WERI-Rb-1 (cell line): ENCODE measurements at regions not wholly inside any gene's neighbourhood (a gene's known extent, or its start where the extent isn't known, plus 50 kb on each side); places are given as distances from the start of the nearest gene placed in this dataset.

Experiments
- DNase-seq: peaks from one replicate; pipeline ENCODE4 v3.0.0-alpha.2; 2020
- H3K27ac ChIP-seq: fragments of 250-450 bp; sonication (Bioruptor Pico); 2 replicates; pipeline ENCODE4 v1.5.1; 2020; ENCODE audit warnings: mild to moderate bottlenecking, moderate library complexity
- H3K27me3 ChIP-seq: fragments of 250-450 bp; sonication (Bioruptor Pico); 2 replicates; pipeline ENCODE4 v1.5.1; 2021; ENCODE audit warnings: mild to moderate bottlenecking, low read depth, moderate library complexity; ENCODE audit not compliant: insufficient read depth, severe bottlenecking
- H3K36me3 ChIP-seq: fragments of 250-450 bp; sonication (Bioruptor Pico); 2 replicates; pipeline ENCODE4 v1.5.1; 2020; ENCODE audit warnings: mild to moderate bottlenecking, moderate library complexity
- H3K4me3 ChIP-seq: 2 replicates; pipeline ENCODE4 v1.5.1; 2011; ENCODE audit warnings: low read depth, mild to moderate bottlenecking, control low read depth, low read length
- H3K9me3 ChIP-seq: fragments of 250-450 bp; sonication (Bioruptor Pico); 2 replicates; pipeline ENCODE4 v1.5.1; 2021; ENCODE audit warnings: mild to moderate bottlenecking, moderate library complexity; ENCODE audit not compliant: severe bottlenecking
- CTCF ChIP-seq: IDR thresholded peaks from 2 replicates; pipeline ENCODE4 v1.5.1; 2011; ENCODE audit warnings: low read depth, mild to moderate bottlenecking, control low read depth, inconsistent platforms, low read length

GRCh38 chr3:31431321-31431720 lies 101.4 kb upstream of the STT3B start:
- Histone ChIP-seq H3K9me3 (no peaks in the 10 kb centered on the region), H3K27me3 (no peaks in the 10 kb centered on the region), H3K27ac (no peak overlapping the region), H3K4me3 (no peak overlapping the region), H3K36me3 (no peaks in the 10 kb centered on the region)
- DNase-seq = no peak
- TF ChIP-seq CTCF = no peak

DNA sequence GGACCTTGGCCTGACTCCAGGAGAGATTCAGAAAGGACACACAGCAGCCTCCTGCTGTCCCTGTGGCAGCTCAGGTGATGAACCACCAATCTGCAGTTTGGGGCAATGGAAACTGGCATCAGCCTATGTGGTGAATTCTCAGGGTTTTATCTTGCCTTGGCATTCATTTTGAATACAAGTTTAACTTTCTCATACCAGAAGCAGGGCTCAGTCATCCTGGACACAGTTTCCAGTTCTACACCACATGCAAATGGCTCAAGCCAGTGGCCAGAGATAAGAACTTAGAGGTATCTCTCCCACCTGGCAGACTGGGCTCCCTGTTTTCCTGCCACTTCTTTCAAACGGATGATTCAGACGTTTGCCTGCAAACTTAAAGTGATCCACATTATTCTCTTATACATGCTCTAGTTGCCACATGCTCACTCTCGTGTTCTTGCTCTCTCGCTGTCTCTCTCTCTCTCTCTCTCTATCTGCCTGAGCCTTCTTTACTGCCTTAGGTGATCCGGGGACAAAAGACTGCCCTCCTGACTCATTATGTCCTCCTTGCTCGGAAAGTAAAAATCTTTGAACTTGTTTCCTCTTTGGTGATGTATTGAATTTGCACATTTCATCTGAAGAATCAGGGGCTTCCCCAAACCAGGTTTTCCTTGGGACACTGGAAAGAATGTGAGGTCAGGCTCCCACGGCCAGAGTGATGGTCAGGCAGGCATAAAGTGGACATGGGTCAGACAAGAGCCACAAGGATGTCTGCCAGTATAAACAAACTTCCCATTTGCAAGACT lies 99.6 kb upstream of the STT3B start:
- Histone ChIP-seq H3K4me3 (no peak overlapping the region), H3K27ac (no peak overlapping the region), H3K36me3 (no peaks in the 10 kb centered on the region), H3K9me3 (peaks cover 6% of the 10 kb centered on the region), H3K27me3 (no peaks in the 10 kb centered on the region)
- TF ChIP-seq CTCF = no peak
- DNase-seq = no peak

GRCh38 chr3:31433679-31433992 lies 99.1 kb upstream of the STT3B start:
- Histone ChIP-seq H3K27me3 (no peaks in the 10 kb centered on the region), H3K27ac (no peak overlapping the region), H3K4me3 (no peak overlapping the region), H3K9me3 (peaks cover 6% of the 10 kb centered on the region), H3K36me3 (no peaks in the 10 kb centered on the region)
- no peak for TF ChIP-seq CTCF
- DNase-seq = no peak

DNA sequence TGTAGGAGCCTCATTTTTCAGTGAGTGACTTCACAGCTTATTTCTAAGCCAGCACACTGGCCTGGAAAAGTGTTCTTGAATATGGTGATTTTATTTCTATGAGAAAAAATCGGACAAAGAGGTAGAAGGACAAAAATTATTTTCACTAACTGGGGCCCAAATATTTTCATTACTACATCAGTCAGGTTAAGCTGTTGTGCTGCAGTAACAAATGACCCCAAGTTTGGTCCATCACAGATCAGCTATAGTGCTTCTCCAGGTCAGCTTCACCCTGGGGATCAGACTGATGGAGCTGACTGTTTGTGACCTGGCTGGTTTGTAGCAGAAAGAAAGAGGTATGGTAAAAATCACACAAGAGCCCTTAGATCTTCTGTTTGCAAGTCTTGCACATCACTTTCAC lies 97.9 kb upstream of the STT3B start:
- peaks cover 6% of the 10 kb centered on the region for H3K9me3 ChIP-seq
- no peaks in the 10 kb centered on the region for H3K27me3 ChIP-seq
- no peak overlapping the region for H3K27ac ChIP-seq
- H3K4me3 ChIP-seq = no peak overlapping the region
- TF ChIP-seq CTCF = no peak
- DNase-seq = no peak
- no peaks in the 10 kb centered on the region for H3K36me3 ChIP-seq

- no peak for TF ChIP-seq CTCF
- H3K4me3 ChIP-seq = no peak overlapping the region
- H3K9me3 ChIP-seq = peaks cover 6% of the 10 kb centered on the region
- DNase-seq = no peak
- H3K27me3 ChIP-seq = no peaks in the 10 kb centered on the region
- H3K27ac ChIP-seq = no peak overlapping the region
- no peaks in the 10 kb centered on the region for H3K36me3 ChIP-seq
Measured at GRCh38 chr3:31436830-31437229, 95.9 kb upstream of the STT3B start.

- TF ChIP-seq CTCF = no peak
- DNase-seq = no peak
- H3K4me3 ChIP-seq = no peak overlapping the region
- H3K27me3 ChIP-seq = no peaks in the 10 kb centered on the region
- H3K36me3 ChIP-seq = no peaks in the 10 kb centered on the region
- peaks cover 6% of the 10 kb centered on the region for H3K9me3 ChIP-seq
- no peak overlapping the region for H3K27ac ChIP-seq
Measured at GRCh38 chr3:31438742-31439141, 94.0 kb upstream of the STT3B start.
